ENCODE measurements at regions not wholly inside any gene's neighbourhood (a gene's known extent, or its start where the extent isn't known, plus 50 kb on each side); places are given as distances from the start of the nearest gene placed in this dataset.

- H3K27ac ChIP-seq, result peak overlapping the region in 1 of 5 donors; percentile 35
- H3K27me3 ChIP-seq, result peaks cover 0 to 14% (median 0%) of the 10 kb centered on the region in 3 donors
- WGBS, 5 donors, result 56 to 83% (median 67%) methylated on average over 60 to 71 of the region's 71 CpGs
- no peak overlapping the region for H3K4me3 ChIP-seq
- H3K9me3 ChIP-seq, result no peaks in the 10 kb centered on the region
- intact Hi-C loops (cut with DNase I; ENCODE audit: low total_unique reads), result no loop called here
- peak in 1 of 2 donors; percentile 82 for DNase-seq
- TF ChIP-seq POLR2A (IDR thresholded peaks at IDR 0.05) (no peak), EP300 (IDR thresholded peaks at IDR 0.05) (no peak)
- TF ChIP-seq, protein P1, sequence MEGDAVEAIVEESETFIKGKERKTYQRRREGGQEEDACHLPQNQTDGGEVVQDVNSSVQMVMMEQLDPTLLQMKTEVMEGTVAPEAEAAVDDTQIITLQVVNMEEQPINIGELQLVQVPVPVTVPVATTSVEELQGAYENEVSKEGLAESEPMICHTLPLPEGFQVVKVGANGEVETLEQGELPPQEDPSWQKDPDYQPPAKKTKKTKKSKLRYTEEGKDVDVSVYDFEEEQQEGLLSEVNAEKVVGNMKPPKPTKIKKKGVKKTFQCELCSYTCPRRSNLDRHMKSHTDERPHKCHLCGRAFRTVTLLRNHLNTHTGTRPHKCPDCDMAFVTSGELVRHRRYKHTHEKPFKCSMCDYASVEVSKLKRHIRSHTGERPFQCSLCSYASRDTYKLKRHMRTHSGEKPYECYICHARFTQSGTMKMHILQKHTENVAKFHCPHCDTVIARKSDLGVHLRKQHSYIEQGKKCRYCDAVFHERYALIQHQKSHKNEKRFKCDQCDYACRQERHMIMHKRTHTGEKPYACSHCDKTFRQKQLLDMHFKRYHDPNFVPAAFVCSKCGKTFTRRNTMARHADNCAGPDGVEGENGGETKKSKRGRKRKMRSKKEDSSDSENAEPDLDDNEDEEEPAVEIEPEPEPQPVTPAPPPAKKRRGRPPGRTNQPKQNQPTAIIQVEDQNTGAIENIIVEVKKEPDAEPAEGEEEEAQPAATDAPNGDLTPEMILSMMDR (IDR thresholded peaks at IDR 0.05), result no peak
- peaks cover 18 to 44% (median 27%) of the 10 kb centered on the region in 4 donors for H3K4me1 ChIP-seq
- no peaks in the 10 kb centered on the region for H3K36me3 ChIP-seq
Observed at GRCh38 chr3:193869221-193870201, 266.4 kb upstream of the HES1 start.

GRCh38 chr3:193870376-193871219 is 265.4 kb upstream of the HES1 start:
- Histone ChIP-seq H3K9me3 (no peaks in the 10 kb centered on the region), H3K4me3 (no peak overlapping the region), H3K27ac (peak overlapping the region in 2 of 5 donors; percentile 35 to 72), H3K4me1 (peaks cover 18 to 48% (median 30%) of the 10 kb centered on the region in 4 donors), H3K36me3 (no peaks in the 10 kb centered on the region), H3K27me3 (peaks cover 0 to 14% (median 0%) of the 10 kb centered on the region in 3 donors)
- intact Hi-C loops (cut with DNase I; ENCODE audit: low total_unique reads), result no loop called here
- 67 to 84% (median 73%) methylated on average over 14 to 18 of the region's 18 CpGs for WGBS, 5 donors
- DNase-seq, result no peak
- no peak for TF ChIP-seq EP300 (IDR thresholded peaks at IDR 0.05)
- no peak for TF ChIP-seq POLR2AphosphoS5 (IDR thresholded peaks at IDR 0.05)
- TF ChIP-seq, protein P1 (IDR thresholded peaks at IDR 0.05), result no peak
- TF ChIP-seq POLR2A (IDR thresholded peaks at IDR 0.05), result no peak

- no peaks in the 10 kb centered on the region for H3K36me3 ChIP-seq
- intact Hi-C loops (cut with DNase I; ENCODE audit: low total_unique reads), result no loop called here
- DNase-seq, result no peak
- H3K4me3 ChIP-seq, result no peak overlapping the region
- TF ChIP-seq EP300 (IDR thresholded peaks at IDR 0.05) (no peak), POLR2A (IDR thresholded peaks at IDR 0.05) (no peak), POLR2AphosphoS5 (IDR thresholded peaks at IDR 0.05) (no peak)
- TF ChIP-seq, protein P1 (IDR thresholded peaks at IDR 0.05), result no peak
- peak overlapping the region in 2 of 5 donors; percentile 35 to 72 for H3K27ac ChIP-seq
- peaks cover 18 to 48% (median 29%) of the 10 kb centered on the region in 4 donors for H3K4me1 ChIP-seq
- H3K9me3 ChIP-seq, result no peaks in the 10 kb centered on the region
- peaks cover 0 to 14% (median 0%) of the 10 kb centered on the region in 3 donors for H3K27me3 ChIP-seq
- WGBS, 5 donors, result 42 to 78% (median 48%) methylated on average over 1 to 3 of the region's 3 CpGs
Observed at GRCh38 chr3:193871220-193871485, 264.8 kb upstream of the HES1 start.

- WGBS, 5 donors, result 16 to 55% (median 22%) methylated on average over 1 to 2 of the region's 2 CpGs
- Histone ChIP-seq H3K36me3 (no peaks in the 10 kb centered on the region), H3K9me3 (no peaks in the 10 kb centered on the region), H3K27me3 (peaks cover 0 to 14% (median 0%) of the 10 kb centered on the region in 3 donors), H3K27ac (peak overlapping the region; percentile 52 to 72 (median 60)), H3K4me3 (no peak overlapping the region), H3K4me1 (peaks cover 15 to 48% (median 29%) of the 10 kb centered on the region in 4 donors)
- intact Hi-C loops (cut with DNase I; ENCODE audit: low total_unique reads), result no loop called here
- TF ChIP-seq POLR2AphosphoS5 (IDR thresholded peaks at IDR 0.05) (peak in 2 of 3 donors; percentile 78 to 88), POLR2A (IDR thresholded peaks at IDR 0.05) (no peak)
- DNase-seq, result peak; percentile 80 to 90
Observed at GRCh38 chr3:193872265-193872753, 263.6 kb upstream of the HES1 start.

Data from stomach (tissue), 8 donors.